DOHH2 (cell line): ENCODE measurements at regions not wholly inside any gene's neighbourhood (a gene's known extent, or its start where the extent isn't known, plus 50 kb on each side); places are given as distances from the start of the nearest gene placed in this dataset.

Experiments
- EZH2phosphoT487 ChIP-seq: fragments of 200-600 bp; sonication (generic); IDR thresholded peaks from 2 replicates; pipeline ENCODE4 v1.6.1; 2017; ENCODE audit warnings: borderline replicate concordance, mild to moderate bottlenecking, antibody characterized with exemption, low read length, moderate library complexity, mixed read lengths
- TF ChIP-seq, protein P1 (sequence below): fragments of 200-600 bp; sonication (generic); IDR thresholded peaks from one replicate; pipeline ENCODE4 v1.5.1; 2014; ENCODE audit warnings: antibody characterized with exemption, mild to moderate bottlenecking, low read depth, low read length; ENCODE audit not compliant: poor library complexity, severe bottlenecking

DNA sequence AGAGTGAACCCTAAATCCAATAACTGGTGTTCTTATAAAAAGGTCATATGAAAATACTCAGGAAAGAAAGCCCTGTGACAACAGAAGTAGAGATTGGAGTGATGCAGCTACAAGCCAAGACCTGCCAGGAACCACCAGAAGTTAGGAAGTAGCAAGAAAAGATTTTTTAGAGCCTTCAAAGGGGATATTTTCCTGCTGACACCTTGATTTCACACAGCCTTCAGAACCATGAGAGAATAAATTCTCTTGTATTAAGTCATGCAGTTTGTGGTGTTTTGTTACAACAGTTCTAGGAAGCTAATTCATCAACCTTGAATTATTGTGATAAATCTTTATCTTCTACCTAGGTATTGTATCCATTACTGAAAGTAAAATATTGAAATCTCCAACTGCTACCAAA lies 81.0 kb downstream of the HYCC1 start:
- TF ChIP-seq, protein P1, sequence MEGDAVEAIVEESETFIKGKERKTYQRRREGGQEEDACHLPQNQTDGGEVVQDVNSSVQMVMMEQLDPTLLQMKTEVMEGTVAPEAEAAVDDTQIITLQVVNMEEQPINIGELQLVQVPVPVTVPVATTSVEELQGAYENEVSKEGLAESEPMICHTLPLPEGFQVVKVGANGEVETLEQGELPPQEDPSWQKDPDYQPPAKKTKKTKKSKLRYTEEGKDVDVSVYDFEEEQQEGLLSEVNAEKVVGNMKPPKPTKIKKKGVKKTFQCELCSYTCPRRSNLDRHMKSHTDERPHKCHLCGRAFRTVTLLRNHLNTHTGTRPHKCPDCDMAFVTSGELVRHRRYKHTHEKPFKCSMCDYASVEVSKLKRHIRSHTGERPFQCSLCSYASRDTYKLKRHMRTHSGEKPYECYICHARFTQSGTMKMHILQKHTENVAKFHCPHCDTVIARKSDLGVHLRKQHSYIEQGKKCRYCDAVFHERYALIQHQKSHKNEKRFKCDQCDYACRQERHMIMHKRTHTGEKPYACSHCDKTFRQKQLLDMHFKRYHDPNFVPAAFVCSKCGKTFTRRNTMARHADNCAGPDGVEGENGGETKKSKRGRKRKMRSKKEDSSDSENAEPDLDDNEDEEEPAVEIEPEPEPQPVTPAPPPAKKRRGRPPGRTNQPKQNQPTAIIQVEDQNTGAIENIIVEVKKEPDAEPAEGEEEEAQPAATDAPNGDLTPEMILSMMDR: no peak
- no peak for TF ChIP-seq EZH2phosphoT487
